ENCODE measurements at regions not wholly inside any gene's neighbourhood (a gene's known extent, or its start where the extent isn't known, plus 50 kb on each side); places are given as distances from the start of the nearest gene placed in this dataset.

GRCh38 chr10:106213493-106213892 is 951.0 kb downstream of the SORCS1 start:
- no peak for DNase-seq (ENCODE audit: insufficient read length, low spot score)
- FAIRE-seq: no peak
- TF ChIP-seq POLR2A (IDR thresholded peaks at IDR 0.05; ENCODE audit: low read depth, low read length): no peak

- TF ChIP-seq POLR2A (IDR thresholded peaks at IDR 0.05; ENCODE audit: low read depth, low read length): no peak
- DNase-seq (ENCODE audit: insufficient read length, low spot score): no peak
- no peak for FAIRE-seq
Measured at GRCh38 chr10:106198275-106198674, 966.2 kb downstream of the SORCS1 start.

- FAIRE-seq (no peak), DNase-seq (ENCODE audit: insufficient read length, low spot score) (no peak)
- no peak for TF ChIP-seq POLR2A (IDR thresholded peaks at IDR 0.05; ENCODE audit: low read depth, low read length)
Measured at GRCh38 chr10:106189292-106189691, 975.2 kb downstream of the SORCS1 start.

GRCh38 chr10:106185951-106186350 is 978.6 kb downstream of the SORCS1 start:
- DNase-seq (ENCODE audit: insufficient read length, low spot score) (no peak), FAIRE-seq (no peak)
- no peak for TF ChIP-seq POLR2A (IDR thresholded peaks at IDR 0.05; ENCODE audit: low read depth, low read length)

- no peak for FAIRE-seq
- DNase-seq (ENCODE audit: insufficient read length, low spot score): no peak
- TF ChIP-seq POLR2A (IDR thresholded peaks at IDR 0.05; ENCODE audit: low read depth, low read length): no peak
Measured at GRCh38 chr10:106183041-106183440, 981.5 kb downstream of the SORCS1 start.

- no peak for FAIRE-seq
- no peak for DNase-seq (ENCODE audit: insufficient read length, low spot score)
- no peak for TF ChIP-seq POLR2A (IDR thresholded peaks at IDR 0.05; ENCODE audit: low read depth, low read length)
Measured at GRCh38 chr10:106182542-106182941, 982.0 kb downstream of the SORCS1 start.

GRCh38 chr10:106181501-106181900 is 983.0 kb downstream of the SORCS1 start:
- FAIRE-seq (no peak), DNase-seq (ENCODE audit: insufficient read length, low spot score) (no peak)
- no peak for TF ChIP-seq POLR2A (IDR thresholded peaks at IDR 0.05; ENCODE audit: low read depth, low read length)

- FAIRE-seq: no peak
- no peak for TF ChIP-seq POLR2A (IDR thresholded peaks at IDR 0.05; ENCODE audit: low read depth, low read length)
- no peak for DNase-seq (ENCODE audit: insufficient read length, low spot score)
Measured at GRCh38 chr10:106179430-106179829, 985.1 kb downstream of the SORCS1 start.

GRCh38 chr10:106175760-106176377 is 988.6 kb downstream of the SORCS1 start:
- FAIRE-seq (no peak), DNase-seq (ENCODE audit: insufficient read length, low spot score) (no peak)
- no peak for TF ChIP-seq POLR2A (IDR thresholded peaks at IDR 0.05; ENCODE audit: low read depth, low read length)

- FAIRE-seq: no peak
- no peak for DNase-seq (ENCODE audit: insufficient read length, low spot score)
- TF ChIP-seq POLR2A (IDR thresholded peaks at IDR 0.05; ENCODE audit: low read depth, low read length): no peak
Measured at GRCh38 chr10:106173838-106174237, 990.7 kb downstream of the SORCS1 start.

GRCh38 chr10:106169241-106169640 is 995.3 kb downstream of the SORCS1 start:
- no peak for DNase-seq (ENCODE audit: insufficient read length, low spot score)
- FAIRE-seq: no peak
- TF ChIP-seq POLR2A (IDR thresholded peaks at IDR 0.05; ENCODE audit: low read depth, low read length): no peak

- FAIRE-seq (no peak), DNase-seq (ENCODE audit: insufficient read length, low spot score) (no peak)
- no peak for TF ChIP-seq POLR2A (IDR thresholded peaks at IDR 0.05; ENCODE audit: low read depth, low read length)
Measured at GRCh38 chr10:106167946-106168345, 996.6 kb downstream of the SORCS1 start.

- TF ChIP-seq POLR2A (IDR thresholded peaks at IDR 0.05; ENCODE audit: low read depth, low read length): no peak
- DNase-seq (ENCODE audit: insufficient read length, low spot score) (no peak), FAIRE-seq (no peak)
Measured at GRCh38 chr10:106158241-106158640, 1006.3 kb downstream of the SORCS1 start.

GRCh38 chr10:106147021-106147420 is 1017.5 kb downstream of the SORCS1 start:
- FAIRE-seq (no peak), DNase-seq (ENCODE audit: insufficient read length, low spot score) (no peak)
- no peak for TF ChIP-seq POLR2A (IDR thresholded peaks at IDR 0.05; ENCODE audit: low read depth, low read length)

- FAIRE-seq: no peak
- TF ChIP-seq POLR2A (IDR thresholded peaks at IDR 0.05; ENCODE audit: low read depth, low read length): no peak
- no peak for DNase-seq (ENCODE audit: insufficient read length, low spot score)
Measured at GRCh38 chr10:106139915-106140314, 1024.6 kb downstream of the SORCS1 start.

GRCh38 chr10:106136175-106136574 is 1028.3 kb downstream of the SORCS1 start:
- no peak for TF ChIP-seq POLR2A (IDR thresholded peaks at IDR 0.05; ENCODE audit: low read depth, low read length)
- DNase-seq (ENCODE audit: insufficient read length, low spot score) (no peak), FAIRE-seq (no peak)

Data from H54 (cell line).